ENCODE measurements at regions not wholly inside any gene's neighbourhood (a gene's known extent, or its start where the extent isn't known, plus 50 kb on each side); places are given as distances from the start of the nearest gene placed in this dataset.
"Not testable (repeated sequence)": the region's sequence is repeated elsewhere in the genome, so short reads cannot be mapped to it uniquely, and the experiment has no call there.

GRCh38 chr4:184950117-184950830, 68.0 kb upstream of the HELT start:
- no peak for DNase-seq

GRCh38 chr4:184950926-184951325, 67.4 kb upstream of the HELT start:
- DNase-seq, result no peak

- DNase-seq, result no peak
Measured at GRCh38 chr4:184951668-184952160, 66.6 kb upstream of the HELT start.

GRCh38 chr4:184952522-184952921, 65.8 kb upstream of the HELT start:
- no peak for DNase-seq

- DNase-seq, result no peak
Measured at GRCh38 chr4:184953421-184953945, 64.8 kb upstream of the HELT start.

GRCh38 chr4:184953971-184954370, 64.3 kb upstream of the HELT start:
- DNase-seq, result no peak

- no peak for DNase-seq
Measured at GRCh38 chr4:184954482-184954881, 63.8 kb upstream of the HELT start.

GRCh38 chr4:184955116-184955515, 63.2 kb upstream of the HELT start:
- no peak for DNase-seq

GRCh38 chr4:184955636-184956035, 62.7 kb upstream of the HELT start:
- DNase-seq, result no peak

GRCh38 chr4:184957446-184958115, 60.7 kb upstream of the HELT start:
- no peak for DNase-seq

GRCh38 chr4:184958127-184958922, 60.0 kb upstream of the HELT start:
- DNase-seq, result no peak

- DNase-seq, result no peak
Measured at GRCh38 chr4:184958923-184959210, 59.4 kb upstream of the HELT start.

- DNase-seq, result no peak
Measured at GRCh38 chr4:184959309-184959708, 59.0 kb upstream of the HELT start.

GRCh38 chr4:184959786-184960185, 58.5 kb upstream of the HELT start:
- no peak for DNase-seq

GRCh38 chr4:184960505-184960971, 57.8 kb upstream of the HELT start:
- no peak for DNase-seq

GRCh38 chr4:184961660-184962059, 56.6 kb upstream of the HELT start:
- no peak for DNase-seq

GRCh38 chr4:184962125-184962638, 56.1 kb upstream of the HELT start:
- DNase-seq, result no peak

GRCh38 chr4:184965230-184966050, 52.9 kb upstream of the HELT start:
- not testable (repeated sequence) for DNase-seq

GRCh38 chr4:184966051-184966691, 52.1 kb upstream of the HELT start:
- not testable (repeated sequence) for DNase-seq

- not testable (repeated sequence) for DNase-seq
Measured at GRCh38 chr4:184967699-184968098, 50.6 kb upstream of the HELT start.

GRCh38 chr4:184968366-184968765, 49.9 kb upstream of the HELT start:
- no peak for DNase-seq

Data from NCI-H1105 treated with DMSO at 0.1 percent for 48 hours (cell line).